ENCODE measurements at regions not wholly inside any gene's neighbourhood (a gene's known extent, or its start where the extent isn't known, plus 50 kb on each side); places are given as distances from the start of the nearest gene placed in this dataset.

DNA sequence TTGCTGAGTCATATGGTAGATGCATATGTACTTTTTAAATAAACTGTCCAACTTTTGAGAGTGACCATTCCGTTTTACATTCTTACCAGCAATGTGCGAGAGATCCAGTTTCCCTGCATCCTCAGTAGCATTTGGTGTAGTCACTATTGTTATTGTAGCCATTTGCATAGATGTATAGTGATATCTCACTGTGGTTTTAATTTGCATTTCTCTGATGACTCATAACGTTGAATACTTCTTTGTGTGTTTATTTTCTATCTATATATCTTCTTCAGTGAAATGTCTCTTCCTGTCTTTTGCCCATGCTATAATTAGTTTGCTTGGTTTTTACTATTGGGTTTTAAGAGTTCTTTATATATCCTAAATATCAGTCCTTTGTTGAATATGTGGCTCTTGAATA lies 255.7 kb upstream of the GRM7 start:
- H3K27ac ChIP-seq = no peak overlapping the region
- no peak overlapping the region for H3K4me3 ChIP-seq (ENCODE audit: low read depth, low read length)
- H3K36me3 ChIP-seq (replicated peaks) = no peaks in the 10 kb centered on the region
- no peak for DNase-seq
- TF ChIP-seq, protein P1, sequence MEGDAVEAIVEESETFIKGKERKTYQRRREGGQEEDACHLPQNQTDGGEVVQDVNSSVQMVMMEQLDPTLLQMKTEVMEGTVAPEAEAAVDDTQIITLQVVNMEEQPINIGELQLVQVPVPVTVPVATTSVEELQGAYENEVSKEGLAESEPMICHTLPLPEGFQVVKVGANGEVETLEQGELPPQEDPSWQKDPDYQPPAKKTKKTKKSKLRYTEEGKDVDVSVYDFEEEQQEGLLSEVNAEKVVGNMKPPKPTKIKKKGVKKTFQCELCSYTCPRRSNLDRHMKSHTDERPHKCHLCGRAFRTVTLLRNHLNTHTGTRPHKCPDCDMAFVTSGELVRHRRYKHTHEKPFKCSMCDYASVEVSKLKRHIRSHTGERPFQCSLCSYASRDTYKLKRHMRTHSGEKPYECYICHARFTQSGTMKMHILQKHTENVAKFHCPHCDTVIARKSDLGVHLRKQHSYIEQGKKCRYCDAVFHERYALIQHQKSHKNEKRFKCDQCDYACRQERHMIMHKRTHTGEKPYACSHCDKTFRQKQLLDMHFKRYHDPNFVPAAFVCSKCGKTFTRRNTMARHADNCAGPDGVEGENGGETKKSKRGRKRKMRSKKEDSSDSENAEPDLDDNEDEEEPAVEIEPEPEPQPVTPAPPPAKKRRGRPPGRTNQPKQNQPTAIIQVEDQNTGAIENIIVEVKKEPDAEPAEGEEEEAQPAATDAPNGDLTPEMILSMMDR (IDR thresholded peaks at IDR 0.05; ENCODE audit: low read depth, low read length, missing control alignments) = no peak
- H3K27me3 ChIP-seq (replicated peaks) = no peaks in the 10 kb centered on the region
- in situ Hi-C loops (cut with HindIII; ENCODE audit: low pct_ligation_motif_present, low sequenced_read_pairs) = no loop called here

DNA sequence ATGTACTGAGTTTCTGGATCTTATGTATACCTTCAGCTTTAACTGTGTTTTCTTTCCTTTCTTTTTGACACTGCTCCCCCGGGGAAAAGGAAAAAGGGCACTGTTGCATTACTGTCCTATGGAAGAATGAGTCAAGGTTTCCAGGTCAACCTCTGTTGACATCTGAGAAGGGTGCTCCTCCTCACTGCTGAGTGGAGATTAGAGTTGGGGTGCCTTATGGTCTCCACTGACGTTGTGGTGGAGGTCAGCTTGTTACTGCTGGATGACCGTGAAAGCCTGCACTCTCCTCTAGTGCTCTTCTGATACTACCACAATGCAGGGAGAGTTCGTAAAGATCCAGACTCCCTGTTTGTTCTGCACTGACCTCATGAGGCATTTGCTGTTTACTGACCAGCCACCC lies 252.1 kb upstream of the GRM7 start:
- no peak overlapping the region for H3K27ac ChIP-seq
- in situ Hi-C loops (cut with HindIII; ENCODE audit: low pct_ligation_motif_present, low sequenced_read_pairs) = no loop called here
- H3K36me3 ChIP-seq (replicated peaks) = no peaks in the 10 kb centered on the region
- no peak overlapping the region for H3K4me3 ChIP-seq (ENCODE audit: low read depth, low read length)
- DNase-seq = no peak
- no peaks in the 10 kb centered on the region for H3K27me3 ChIP-seq (replicated peaks)
- TF ChIP-seq, protein P1 (IDR thresholded peaks at IDR 0.05; ENCODE audit: low read depth, low read length, missing control alignments) = no peak

DNA sequence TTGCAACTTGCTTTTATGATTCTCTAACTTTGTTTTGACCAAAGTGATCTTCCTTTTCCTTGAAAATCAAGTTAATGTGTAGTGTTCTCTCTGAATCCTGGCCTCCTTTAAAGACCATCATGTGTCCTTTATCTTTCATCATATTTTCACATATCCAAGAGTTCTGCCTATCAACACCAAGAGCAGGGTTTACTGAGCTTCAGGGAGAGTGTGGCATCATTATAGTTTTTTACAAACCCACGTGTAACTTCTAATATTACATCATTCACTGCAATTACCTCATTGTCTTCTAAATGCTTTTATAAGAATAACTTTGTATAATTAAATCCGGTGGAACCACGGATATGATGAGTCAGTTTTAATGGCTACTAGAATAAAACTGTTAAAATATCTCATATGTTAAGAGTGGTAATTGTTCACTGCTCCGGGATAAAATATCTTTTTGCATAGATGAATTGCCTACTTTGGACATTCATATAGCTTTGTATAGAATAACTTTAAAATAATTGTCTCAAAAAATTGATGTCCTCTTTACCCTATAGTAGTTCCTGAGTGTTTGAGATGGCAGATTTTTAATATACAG lies 248.8 kb upstream of the GRM7 start:
- in situ Hi-C loops (cut with HindIII; ENCODE audit: low pct_ligation_motif_present, low sequenced_read_pairs) = no loop called here
- Histone ChIP-seq H3K36me3 (replicated peaks) (no peaks in the 10 kb centered on the region), H3K27me3 (replicated peaks) (no peaks in the 10 kb centered on the region), H3K4me3 (ENCODE audit: low read depth, low read length) (no peak overlapping the region), H3K27ac (no peak overlapping the region)
- DNase-seq = no peak
- TF ChIP-seq, protein P1 (IDR thresholded peaks at IDR 0.05; ENCODE audit: low read depth, low read length, missing control alignments) = no peak

DNA sequence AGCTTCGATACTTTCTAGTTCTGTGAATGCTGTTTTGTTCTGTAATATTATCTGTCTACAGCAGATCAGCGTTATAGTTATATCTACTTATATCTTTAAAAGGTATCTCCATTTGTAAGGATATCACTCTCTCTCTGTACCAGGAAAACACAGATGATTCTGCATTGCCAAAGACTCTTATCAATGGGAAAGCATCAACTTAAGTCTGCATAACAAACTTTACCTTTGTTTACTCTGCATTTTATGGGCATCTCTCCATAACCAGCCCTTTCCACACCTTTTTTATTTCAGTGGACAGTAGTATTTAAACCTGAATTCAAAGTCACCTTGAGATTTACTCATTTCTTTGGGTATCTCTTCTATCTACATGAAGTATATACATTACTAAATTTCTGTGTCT lies 238.7 kb upstream of the GRM7 start:
- Histone ChIP-seq H3K36me3 (replicated peaks) (no peaks in the 10 kb centered on the region), H3K27ac (no peak overlapping the region), H3K4me3 (ENCODE audit: low read depth, low read length) (no peak overlapping the region), H3K27me3 (replicated peaks) (no peaks in the 10 kb centered on the region)
- TF ChIP-seq, protein P1 (IDR thresholded peaks at IDR 0.05; ENCODE audit: low read depth, low read length, missing control alignments) = no peak
- no peak for DNase-seq
- in situ Hi-C loops (cut with HindIII; ENCODE audit: low pct_ligation_motif_present, low sequenced_read_pairs) = no loop called here

DNA sequence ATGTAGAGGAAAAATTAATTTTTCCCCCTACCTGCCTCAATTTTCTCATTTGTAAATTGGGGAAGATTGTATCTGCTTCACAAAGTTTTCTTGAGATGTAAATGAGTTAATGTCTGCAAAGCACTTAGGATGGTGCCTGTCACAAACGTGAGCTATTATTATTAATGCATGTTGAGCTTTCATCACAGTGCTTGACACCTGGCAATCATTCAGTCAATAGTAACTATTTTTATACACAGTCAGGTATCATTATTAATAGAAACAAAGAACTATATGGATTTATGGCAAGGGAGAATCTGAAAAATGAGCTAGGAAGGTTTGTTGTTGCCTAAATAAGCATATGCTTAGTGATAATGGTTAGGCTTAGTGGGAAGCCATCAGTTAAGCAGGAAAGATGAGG lies 238.2 kb upstream of the GRM7 start:
- no peak overlapping the region for H3K4me3 ChIP-seq (ENCODE audit: low read depth, low read length)
- DNase-seq = no peak
- TF ChIP-seq, protein P1 (IDR thresholded peaks at IDR 0.05; ENCODE audit: low read depth, low read length, missing control alignments) = no peak
- in situ Hi-C loops (cut with HindIII; ENCODE audit: low pct_ligation_motif_present, low sequenced_read_pairs) = no loop called here
- no peaks in the 10 kb centered on the region for H3K27me3 ChIP-seq (replicated peaks)
- H3K27ac ChIP-seq = no peak overlapping the region
- no peaks in the 10 kb centered on the region for H3K36me3 ChIP-seq (replicated peaks)

DNA sequence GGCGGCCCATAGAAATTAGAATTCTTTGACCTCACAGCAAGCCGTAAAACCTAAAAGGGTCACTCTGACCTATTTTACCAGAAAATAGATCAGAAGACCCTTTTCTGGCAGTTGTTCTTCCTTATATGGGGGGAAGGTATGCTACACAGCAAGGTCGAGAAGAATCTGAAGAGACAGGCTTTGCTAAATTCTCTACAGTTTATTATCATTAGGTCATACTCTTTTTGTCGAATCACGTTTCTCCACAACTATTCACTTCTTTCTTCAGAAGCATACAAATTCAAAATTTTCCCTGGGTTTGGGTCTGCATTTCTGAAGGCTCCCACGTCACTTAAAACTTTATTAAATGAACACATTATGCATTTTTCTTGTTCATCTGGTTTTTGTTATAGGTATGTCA lies 229.5 kb upstream of the GRM7 start:
- H3K36me3 ChIP-seq (replicated peaks) = no peaks in the 10 kb centered on the region
- H3K27ac ChIP-seq = no peak overlapping the region
- no peak for DNase-seq
- TF ChIP-seq, protein P1 (IDR thresholded peaks at IDR 0.05; ENCODE audit: low read depth, low read length, missing control alignments) = no peak
- in situ Hi-C loops (cut with HindIII; ENCODE audit: low pct_ligation_motif_present, low sequenced_read_pairs) = no loop called here
- H3K27me3 ChIP-seq (replicated peaks) = no peaks in the 10 kb centered on the region
- H3K4me3 ChIP-seq (ENCODE audit: low read depth, low read length) = no peak overlapping the region
